Heart left ventricle (tissue), 13 donors: ENCODE measurements at regions not wholly inside any gene's neighbourhood (a gene's known extent, or its start where the extent isn't known, plus 50 kb on each side); places are given as distances from the start of the nearest gene placed in this dataset.

ENCODE experiments used
- CTCF ChIP-seq, 12 donors: fragments of 200-600 bp; sonication (generic) in 4 of 12; IDR thresholded peaks; one replicate each; pipeline versions ENCODE4 v1.5.0 to v1.8.0; 2018 to 2022; ENCODE audit warnings: antibody characterized with exemption in 12 of 12, mild to moderate bottlenecking in 5 of 12
- POLR2A ChIP-seq, 2 donors: fragments of 450-650 bp; IDR thresholded peaks; one replicate each; pipeline ENCODE4 v1.6.1; 2017; ENCODE audit warnings: antibody characterized with exemption in 2 of 2, mild to moderate bottlenecking in 2 of 2, moderate library complexity in 2 of 2
- donor health status: ischemic (EF 13 %, LVEDD 7.1; RV severe dilation, severe dysfunction).
- donor health status: DM: no; HTN: yes; CAD: no.
- donor health status: DM: no; HTN: no; CAD: no.
- donor health status: ischemic (EF 25% LVEDD 6.9; RV normal size, moderate dysfunction).
- donor health status: ischemic (EF 25% LVEDD 5.7; RV mildly dilated, moderate dysfunction).
- donor health status: ischemic (EF 35%, LVEDD 5.7; RV mildly dilated, moderate dysfunction).
- donor health status: nonischemic (EF 11% LVEDD 7.7; RV severe dilation, severe dysfunction).
- donor health status: DM: yes; HTN: yes; CAD: no.
- donor health status: PGD.
- donor health status: ischemic (EF 29% LVEDD 5.4; RV normal size, mild dysfunction).
- donor health status: nonischemic (EF 23%, LVEDD 6.1; RV moderate dilation, normal function).

DNA sequence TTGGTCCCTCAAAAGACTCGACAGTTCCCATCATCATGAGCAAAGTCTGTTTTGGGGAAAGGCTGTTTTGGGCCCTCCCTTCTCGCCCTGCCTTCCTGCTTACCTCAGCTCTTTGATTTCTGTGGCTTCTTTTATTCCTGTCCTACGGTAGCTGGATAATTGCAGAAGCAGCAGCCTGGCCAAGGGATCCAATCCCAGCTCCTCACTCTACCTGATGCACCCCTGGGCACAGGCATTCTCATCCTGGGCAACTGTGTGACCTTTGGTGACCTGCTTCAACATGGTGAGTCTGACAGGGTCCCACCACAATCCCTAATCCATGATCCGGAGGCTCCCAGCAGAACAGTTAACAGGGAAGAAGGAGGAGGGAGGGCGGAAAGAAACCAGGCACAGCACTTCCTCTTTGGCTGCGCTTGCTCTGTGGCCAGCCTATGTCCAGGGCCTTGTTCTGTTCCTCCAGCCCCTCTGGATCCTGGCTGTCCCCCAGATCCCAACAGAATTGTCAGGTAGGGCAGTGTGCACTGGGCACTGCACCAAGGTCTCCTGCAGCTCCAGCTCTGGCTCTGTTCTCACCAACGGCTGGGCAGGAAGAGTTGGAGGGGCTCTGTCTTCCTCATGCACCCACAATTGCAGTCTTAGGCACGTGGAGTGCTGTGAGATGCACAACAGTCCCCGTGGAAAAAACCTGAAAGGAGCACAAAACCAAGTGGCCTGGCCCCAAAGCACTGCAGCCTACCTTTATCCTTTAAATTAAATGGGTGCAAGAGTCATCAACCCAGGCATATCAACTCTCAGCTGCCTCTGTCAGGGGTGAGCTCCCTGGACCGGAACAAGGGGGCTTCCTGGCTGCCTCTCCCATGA is 144.4 kb downstream of the PTPN20 start:
- no peak for TF ChIP-seq CTCF (IDR thresholded peaks at IDR 0.05)
- no peak for TF ChIP-seq POLR2A (IDR thresholded peaks at IDR 0.05)
